Karpas-422 (cell line): ENCODE measurements at regions not wholly inside any gene's neighbourhood (a gene's known extent, or its start where the extent isn't known, plus 50 kb on each side); places are given as distances from the start of the nearest gene placed in this dataset.
"Not testable (repeated sequence)": the region's sequence is repeated elsewhere in the genome, so short reads cannot be mapped to it uniquely, and the experiment has no call there.

ENCODE experiments used
- DNase-seq: peaks from one replicate; pipeline ENCODE4 v3.0.0-alpha.2; 2015
- H2AFZ ChIP-seq: fragments of 200-600 bp; sonication (generic); 2 replicates; pipeline ENCODE4 v1.6.1; 2014; ENCODE audit warnings: antibody characterized with exemption, low read length, mixed read lengths
- H3K27ac ChIP-seq: fragments of 200-600 bp; sonication (generic); 2 replicates; pipeline ENCODE4 v1.5.1; 2014; ENCODE audit warnings: mild to moderate bottlenecking, low read length, moderate library complexity
- H3K27me3 ChIP-seq: fragments of 200-600 bp; sonication (generic); 2 replicates; pipeline ENCODE4 v1.6.1; 2014; ENCODE audit warnings: low read length, mixed read lengths
- H3K36me3 ChIP-seq: fragments of 200-600 bp; sonication (generic); 2 replicates; pipeline ENCODE4 v1.6.1; 2014; ENCODE audit warnings: low read length, mixed read lengths; ENCODE audit not compliant: insufficient read depth
- H3K4me1 ChIP-seq: fragments of 200-600 bp; sonication (generic); 2 replicates; pipeline ENCODE4 v1.6.1; 2014; ENCODE audit warnings: mild to moderate bottlenecking, low read length, mixed read lengths
- H3K4me2 ChIP-seq: fragments of 200-600 bp; sonication (generic); 2 replicates; pipeline ENCODE4 v1.6.1; 2014; ENCODE audit warnings: low read length, low read depth, mild to moderate bottlenecking; ENCODE audit not compliant: poor library complexity, severe bottlenecking
- H3K4me3 ChIP-seq: fragments of 200-600 bp; sonication (generic); 2 replicates; pipeline ENCODE4 v1.5.1; 2014; ENCODE audit warnings: mild to moderate bottlenecking, antibody characterized with exemption, low read length, mixed read lengths
- H3K79me2 ChIP-seq: fragments of 200-600 bp; sonication (generic); 2 replicates; pipeline ENCODE4 v1.6.1; 2014; ENCODE audit warnings: mild to moderate bottlenecking, low read length, mixed read lengths
- H3K9ac ChIP-seq: fragments of 200-600 bp; sonication (generic); 2 replicates; pipeline ENCODE4 v1.6.0; 2014; ENCODE audit warnings: low read length
- H3K9me2 ChIP-seq: fragments of 200-600 bp; sonication (generic), shearing (Covaris generic); replicated peaks from 2 replicates; pipeline ENCODE4 v1.6.0; 2014; ENCODE audit warnings: mild to moderate bottlenecking, low read length, moderate library complexity; ENCODE audit not compliant: insufficient read depth
- H3K9me3 ChIP-seq: fragments of 300-700, 200-600 bp; sonication (generic); 2 replicates; pipeline ENCODE4 v1.6.1; 2014; ENCODE audit warnings: low read length, mixed read lengths
- H4K20me1 ChIP-seq: fragments of 200-600 bp; sonication (generic); 2 replicates; pipeline ENCODE4 v1.6.1; 2014; ENCODE audit warnings: mild to moderate bottlenecking, antibody characterized with exemption, low read length, low read depth; ENCODE audit not compliant: insufficient read depth

DNA sequence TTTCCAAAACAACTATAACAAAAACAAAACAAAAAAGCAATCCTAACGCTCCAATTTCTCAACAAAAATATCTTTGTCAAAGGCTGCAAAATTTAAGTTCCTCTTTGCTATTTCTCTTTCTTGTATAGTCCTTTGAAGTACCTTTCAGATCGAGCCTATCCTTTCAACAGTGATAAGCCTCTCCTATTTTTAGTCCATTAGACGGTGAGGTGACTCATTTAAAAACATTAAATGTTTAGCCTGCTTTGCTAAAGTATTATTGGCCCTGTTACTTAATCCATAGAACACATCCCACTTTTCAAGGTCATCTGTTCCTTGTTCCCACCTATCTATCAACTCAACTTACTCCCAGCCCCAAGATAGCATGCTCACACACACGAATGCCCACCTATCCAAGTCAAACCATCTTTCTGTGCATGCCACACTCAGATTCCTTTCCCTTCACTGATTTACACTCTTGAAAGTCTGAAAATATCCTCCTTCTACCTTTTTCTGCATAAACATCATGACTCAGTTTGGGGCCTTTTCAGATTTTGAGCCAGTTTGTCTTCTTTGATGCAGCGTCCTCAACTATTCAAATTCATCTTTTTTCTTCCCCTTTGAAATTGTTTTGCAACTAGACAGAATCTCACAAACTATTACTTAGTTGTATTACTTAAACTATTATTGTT is 224.9 kb upstream of the TMEM229A start:
- no peaks in the 10 kb centered on the region for H4K20me1 ChIP-seq
- no peaks in the 10 kb centered on the region for H3K9me3 ChIP-seq
- no peaks in the 10 kb centered on the region for H3K79me2 ChIP-seq
- DNase-seq = no peak
- no peaks in the 10 kb centered on the region for H3K4me1 ChIP-seq
- H3K36me3 ChIP-seq = no peaks in the 10 kb centered on the region
- H3K27me3 ChIP-seq = no peaks in the 10 kb centered on the region; the same call in 1 of the 2 replicates
- no peak overlapping the region for H2AFZ ChIP-seq
- no peak overlapping the region for H3K4me3 ChIP-seq
- no peak overlapping the region for H3K4me2 ChIP-seq
- no peak overlapping the region for H3K9ac ChIP-seq
- H3K9me2 ChIP-seq = no peaks in the 10 kb centered on the region
- H3K27ac ChIP-seq = no peak overlapping the region

DNA sequence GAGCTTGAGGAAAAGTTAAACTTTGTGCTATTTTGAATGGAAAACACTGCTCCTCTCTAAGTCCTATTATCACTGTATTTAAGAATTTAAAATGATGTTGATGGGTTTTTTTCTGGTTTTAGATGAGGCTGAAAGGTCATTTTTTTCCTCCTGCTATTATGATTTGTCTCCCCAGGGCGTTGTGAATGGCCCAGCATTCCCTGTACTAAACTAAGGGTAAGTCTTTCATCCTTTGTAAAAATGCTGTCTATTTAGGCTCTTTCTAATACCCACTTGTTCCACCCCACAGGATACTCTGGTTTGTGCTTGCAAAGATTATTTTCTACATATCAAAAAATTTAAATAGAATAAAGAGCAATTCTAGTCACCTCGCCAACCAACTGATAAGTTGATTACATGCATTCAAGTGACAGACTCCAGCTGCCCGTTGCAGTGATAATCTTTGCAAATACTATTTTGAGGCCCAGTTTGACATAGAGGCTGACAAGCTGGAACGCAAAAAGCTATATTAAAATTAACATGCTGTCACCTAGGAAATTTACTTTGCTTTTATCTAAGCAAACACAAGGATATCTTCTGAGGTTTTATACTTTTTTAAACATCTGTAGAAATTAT is 222.3 kb upstream of the TMEM229A start:
- H3K9me3 ChIP-seq = no peaks in the 10 kb centered on the region
- H2AFZ ChIP-seq = no peak overlapping the region
- no peak overlapping the region for H3K27ac ChIP-seq
- H3K9ac ChIP-seq = no peak overlapping the region
- H3K4me1 ChIP-seq = no peaks in the 10 kb centered on the region
- DNase-seq = no peak
- H3K36me3 ChIP-seq = no peaks in the 10 kb centered on the region
- H3K4me3 ChIP-seq = no peak overlapping the region
- H3K79me2 ChIP-seq = no peaks in the 10 kb centered on the region
- no peak overlapping the region for H3K4me2 ChIP-seq
- no peaks in the 10 kb centered on the region for H4K20me1 ChIP-seq
- H3K27me3 ChIP-seq = no peaks in the 10 kb centered on the region
- no peaks in the 10 kb centered on the region for H3K9me2 ChIP-seq

DNA sequence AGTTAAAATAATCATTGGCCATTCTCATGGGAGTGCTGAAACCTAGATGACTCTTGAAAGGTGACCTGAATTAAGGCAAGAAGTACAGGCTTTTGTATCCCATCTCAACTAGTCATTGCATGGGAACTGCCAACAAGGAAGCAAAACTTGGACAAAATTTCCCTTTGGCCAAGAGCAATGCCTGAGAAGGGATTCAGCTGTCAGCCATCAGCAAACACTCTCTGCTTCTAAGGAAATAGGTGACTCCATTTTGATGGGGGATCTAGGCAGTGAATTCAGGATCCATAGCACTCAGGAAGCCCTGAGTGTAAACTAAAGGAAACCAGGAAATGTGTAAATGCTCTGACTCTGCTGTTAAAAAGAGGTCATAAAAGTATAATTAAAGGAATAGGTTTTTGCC is 221.5 kb upstream of the TMEM229A start:
- Histone ChIP-seq H3K4me1 (no peaks in the 10 kb centered on the region), H3K4me3 (no peak overlapping the region), H3K27ac (no peak overlapping the region), H2AFZ (no peak overlapping the region), H3K79me2 (no peaks in the 10 kb centered on the region), H4K20me1 (no peaks in the 10 kb centered on the region), H3K9ac (no peak overlapping the region), H3K4me2 (no peak overlapping the region), H3K9me3 (no peaks in the 10 kb centered on the region), H3K27me3 (no peaks in the 10 kb centered on the region), H3K36me3 (no peaks in the 10 kb centered on the region), H3K9me2 (no peaks in the 10 kb centered on the region)
- no peak for DNase-seq

DNA sequence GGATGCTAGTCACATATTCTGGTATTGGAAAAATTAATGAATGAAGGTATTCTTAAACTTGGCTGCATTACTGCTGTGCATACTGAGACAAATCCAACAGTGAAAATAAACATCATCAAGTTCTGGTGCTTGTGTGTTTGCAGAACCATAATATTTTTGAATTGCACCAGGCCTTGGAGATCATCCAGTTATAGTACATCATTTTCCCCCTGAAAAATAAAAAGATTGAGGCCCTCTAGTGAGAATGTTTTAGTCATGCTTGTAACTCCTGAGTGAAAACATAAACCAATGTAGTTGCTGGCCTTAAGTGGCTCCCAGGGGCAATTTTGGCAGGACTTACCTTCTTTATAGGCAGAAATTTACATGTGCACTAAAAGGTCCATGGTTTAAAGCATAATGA is 218.8 kb upstream of the TMEM229A start:
- H3K27ac ChIP-seq = no peak overlapping the region
- no peak overlapping the region for H3K9ac ChIP-seq
- H3K79me2 ChIP-seq = no peaks in the 10 kb centered on the region
- H3K4me1 ChIP-seq = no peaks in the 10 kb centered on the region
- H3K27me3 ChIP-seq = no peaks in the 10 kb centered on the region
- H4K20me1 ChIP-seq = no peaks in the 10 kb centered on the region
- no peak for DNase-seq
- no peaks in the 10 kb centered on the region for H3K9me2 ChIP-seq
- no peak overlapping the region for H3K4me2 ChIP-seq
- H2AFZ ChIP-seq = no peak overlapping the region
- H3K9me3 ChIP-seq = no peaks in the 10 kb centered on the region
- H3K4me3 ChIP-seq = no peak overlapping the region
- no peaks in the 10 kb centered on the region for H3K36me3 ChIP-seq

DNA sequence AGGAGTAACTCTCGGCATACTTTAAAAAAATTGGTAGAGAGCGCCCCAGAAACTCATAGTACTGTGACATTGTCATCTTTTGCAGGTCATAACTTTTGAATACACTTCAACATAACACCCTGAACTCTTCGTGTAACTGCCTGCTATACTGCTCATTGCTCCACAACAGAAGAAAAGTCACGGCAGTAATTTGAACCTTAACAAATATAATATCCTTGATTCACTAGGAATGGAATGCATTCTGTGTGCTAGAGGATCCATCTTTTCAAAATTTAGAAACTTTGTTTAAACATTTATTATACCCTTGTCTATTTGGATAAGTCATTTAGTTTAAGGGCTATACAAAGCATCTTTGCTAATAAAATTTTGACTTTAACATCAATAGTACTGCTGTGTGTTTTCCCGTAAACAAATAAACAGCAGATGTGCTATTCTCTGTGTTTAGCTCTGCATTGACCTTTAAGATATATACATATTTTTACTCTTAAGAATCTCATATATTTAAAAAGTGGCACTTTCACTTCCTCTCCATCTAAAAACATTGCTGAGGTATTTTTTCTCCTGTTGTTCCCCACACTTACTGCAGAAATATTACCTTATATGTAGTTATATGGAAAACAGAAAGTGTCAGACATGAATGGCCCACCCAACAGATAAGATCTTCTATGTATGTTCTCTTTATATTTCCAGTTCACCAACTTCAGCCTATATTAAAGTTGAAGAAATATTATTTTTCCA is 217.6 kb upstream of the TMEM229A start:
- no peaks in the 10 kb centered on the region for H3K9me3 ChIP-seq
- no peaks in the 10 kb centered on the region for H3K27me3 ChIP-seq
- H3K4me3 ChIP-seq = no peak overlapping the region
- H3K9me2 ChIP-seq = no peaks in the 10 kb centered on the region
- no peak overlapping the region for H3K4me2 ChIP-seq
- no peak overlapping the region for H3K27ac ChIP-seq
- H3K9ac ChIP-seq = no peak overlapping the region
- no peaks in the 10 kb centered on the region for H3K36me3 ChIP-seq
- H2AFZ ChIP-seq = no peak overlapping the region
- no peaks in the 10 kb centered on the region for H3K79me2 ChIP-seq
- DNase-seq = no peak
- no peaks in the 10 kb centered on the region for H4K20me1 ChIP-seq
- no peaks in the 10 kb centered on the region for H3K4me1 ChIP-seq

DNA sequence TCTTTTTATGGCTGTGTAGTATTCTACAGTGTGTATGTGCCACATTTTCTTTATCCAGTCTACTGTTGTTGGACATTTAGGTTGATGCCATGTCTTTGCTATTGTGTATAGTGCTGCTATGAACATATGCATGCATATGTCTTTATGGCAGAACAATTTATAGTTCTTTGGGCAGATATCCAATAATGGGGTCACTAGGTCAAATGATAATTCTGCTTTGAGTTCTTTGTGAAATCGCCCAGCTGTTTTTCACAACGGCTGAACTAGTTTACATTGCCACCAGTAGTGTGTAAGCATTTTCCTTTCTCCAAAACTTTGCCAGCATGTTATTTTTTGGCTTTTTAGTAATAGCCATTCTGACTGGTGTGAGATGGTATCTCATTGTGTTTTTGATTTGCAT is 214.8 kb upstream of the TMEM229A start:
- Histone ChIP-seq H3K27me3 (no peaks in the 10 kb centered on the region), H3K36me3 (no peaks in the 10 kb centered on the region), H3K4me3 (no peak overlapping the region), H3K9ac (no peak overlapping the region), H3K9me2 (no peaks in the 10 kb centered on the region), H3K4me2 (no peak overlapping the region), H3K79me2 (no peaks in the 10 kb centered on the region), H3K9me3 (no peaks in the 10 kb centered on the region), H3K27ac (no peak overlapping the region), H3K4me1 (no peaks in the 10 kb centered on the region), H2AFZ (no peak overlapping the region), H4K20me1 (no peaks in the 10 kb centered on the region)
- DNase-seq = no peak

DNA sequence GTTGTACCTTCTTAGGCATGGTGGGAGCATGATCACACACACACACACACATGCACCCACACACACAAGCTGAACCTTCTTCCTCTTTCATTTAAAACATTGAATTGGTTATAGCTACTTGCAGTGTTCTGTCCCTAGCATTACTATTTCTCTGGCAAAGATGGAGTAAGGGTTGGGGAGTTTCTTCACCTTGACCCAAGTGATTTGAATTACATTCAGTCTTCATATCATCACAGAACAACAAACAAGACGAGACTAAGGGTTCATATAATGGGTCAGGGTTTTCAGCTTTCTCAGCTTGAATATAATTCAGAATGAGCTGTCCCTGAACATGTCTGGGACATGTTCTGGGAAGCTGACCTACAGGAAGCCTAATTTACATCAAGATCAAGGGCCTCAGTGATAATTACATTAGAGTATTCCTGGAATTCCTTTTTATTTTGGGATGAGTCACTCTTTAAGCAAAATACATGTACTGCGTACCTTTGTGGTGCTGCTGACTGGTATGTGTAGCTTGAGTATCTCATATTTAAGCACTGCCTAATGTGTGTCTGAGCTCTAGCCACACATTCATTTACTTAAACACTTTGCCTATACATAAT is 213.5 kb upstream of the TMEM229A start:
- H3K9me2 ChIP-seq = no peaks in the 10 kb centered on the region
- H3K79me2 ChIP-seq = no peaks in the 10 kb centered on the region
- H3K4me2 ChIP-seq = no peak overlapping the region
- no peaks in the 10 kb centered on the region for H3K36me3 ChIP-seq
- H3K9ac ChIP-seq = no peak overlapping the region
- no peak overlapping the region for H2AFZ ChIP-seq
- no peak for DNase-seq
- no peak overlapping the region for H3K4me3 ChIP-seq
- no peak overlapping the region for H3K27ac ChIP-seq
- no peaks in the 10 kb centered on the region for H3K4me1 ChIP-seq
- no peaks in the 10 kb centered on the region for H3K9me3 ChIP-seq
- H4K20me1 ChIP-seq = no peaks in the 10 kb centered on the region
- no peaks in the 10 kb centered on the region for H3K27me3 ChIP-seq

DNA sequence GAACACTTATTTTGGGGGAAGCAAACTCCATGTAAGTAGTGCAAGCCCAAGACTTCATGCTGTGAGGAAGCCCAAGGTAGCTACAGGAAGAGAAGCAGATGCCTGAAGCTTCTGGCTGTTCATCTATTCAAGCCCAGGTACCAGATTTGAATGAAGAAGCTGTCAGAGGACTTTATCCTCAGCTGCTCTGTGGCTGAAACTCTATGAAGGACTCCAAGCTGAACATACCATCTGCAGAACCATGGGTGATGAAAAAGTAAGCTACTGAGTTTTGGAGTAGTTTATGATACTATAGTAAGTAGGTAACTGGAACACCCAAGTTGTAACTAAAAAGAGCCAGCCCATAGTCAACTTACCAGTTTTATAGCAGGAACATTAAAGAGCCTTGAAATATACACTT is 211.6 kb upstream of the TMEM229A start:
- not testable (repeated sequence) for H3K4me3 ChIP-seq, DNase-seq, H3K79me2 ChIP-seq, H3K36me3 ChIP-seq, H3K9ac ChIP-seq, H3K27ac ChIP-seq, H2AFZ ChIP-seq, H3K9me3 ChIP-seq, H3K4me2 ChIP-seq, H3K9me2 ChIP-seq, H3K27me3 ChIP-seq, H3K4me1 ChIP-seq, H4K20me1 ChIP-seq
